Fibroblast of villous mesenchyme (primary cell): ENCODE measurements at regions not wholly inside any gene's neighbourhood (a gene's known extent, or its start where the extent isn't known, plus 50 kb on each side); places are given as distances from the start of the nearest gene placed in this dataset.
A peak's percentile ranks its signal among the peaks of the same experiment; 100 is the strongest.

Experiments
- DNase-seq: peaks from one replicate; pipeline ENCODE4 v3.0.0-alpha.2; 2010; ENCODE audit warnings: low read depth
- H3K4me3 ChIP-seq: 2 replicates; pipeline ENCODE4 v1.5.1; 2011; ENCODE audit warnings: low read depth, mild to moderate bottlenecking, low read length
- TF ChIP-seq, protein P1 (sequence below): IDR thresholded peaks from 2 replicates; pipeline ENCODE4 v1.5.1; 2012; ENCODE audit warnings: low read depth, mild to moderate bottlenecking, low read length; ENCODE audit not compliant: insufficient read depth

DNA sequence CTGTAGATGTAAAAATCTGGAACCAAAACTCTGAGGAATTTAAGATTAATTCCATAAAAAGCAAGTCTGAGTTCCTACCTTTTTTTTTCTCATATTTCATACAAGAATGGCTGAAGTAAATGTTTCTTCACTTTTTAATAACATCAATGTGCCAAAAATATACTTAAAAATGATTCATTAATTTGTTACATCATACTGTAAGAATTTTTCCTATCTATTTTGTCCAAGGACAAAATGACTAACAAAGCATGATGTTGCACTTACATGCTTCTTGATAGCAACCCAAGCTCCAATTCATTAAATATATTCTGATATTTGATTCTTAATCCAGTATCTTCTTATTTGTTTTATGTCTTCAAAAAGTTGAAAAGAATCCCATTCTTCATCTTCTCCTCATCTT, 988.3 kb downstream of the TLE1 start:
- no peak for DNase-seq
- H3K4me3 ChIP-seq: no peak overlapping the region
- TF ChIP-seq, protein P1, sequence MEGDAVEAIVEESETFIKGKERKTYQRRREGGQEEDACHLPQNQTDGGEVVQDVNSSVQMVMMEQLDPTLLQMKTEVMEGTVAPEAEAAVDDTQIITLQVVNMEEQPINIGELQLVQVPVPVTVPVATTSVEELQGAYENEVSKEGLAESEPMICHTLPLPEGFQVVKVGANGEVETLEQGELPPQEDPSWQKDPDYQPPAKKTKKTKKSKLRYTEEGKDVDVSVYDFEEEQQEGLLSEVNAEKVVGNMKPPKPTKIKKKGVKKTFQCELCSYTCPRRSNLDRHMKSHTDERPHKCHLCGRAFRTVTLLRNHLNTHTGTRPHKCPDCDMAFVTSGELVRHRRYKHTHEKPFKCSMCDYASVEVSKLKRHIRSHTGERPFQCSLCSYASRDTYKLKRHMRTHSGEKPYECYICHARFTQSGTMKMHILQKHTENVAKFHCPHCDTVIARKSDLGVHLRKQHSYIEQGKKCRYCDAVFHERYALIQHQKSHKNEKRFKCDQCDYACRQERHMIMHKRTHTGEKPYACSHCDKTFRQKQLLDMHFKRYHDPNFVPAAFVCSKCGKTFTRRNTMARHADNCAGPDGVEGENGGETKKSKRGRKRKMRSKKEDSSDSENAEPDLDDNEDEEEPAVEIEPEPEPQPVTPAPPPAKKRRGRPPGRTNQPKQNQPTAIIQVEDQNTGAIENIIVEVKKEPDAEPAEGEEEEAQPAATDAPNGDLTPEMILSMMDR: no peak

DNA sequence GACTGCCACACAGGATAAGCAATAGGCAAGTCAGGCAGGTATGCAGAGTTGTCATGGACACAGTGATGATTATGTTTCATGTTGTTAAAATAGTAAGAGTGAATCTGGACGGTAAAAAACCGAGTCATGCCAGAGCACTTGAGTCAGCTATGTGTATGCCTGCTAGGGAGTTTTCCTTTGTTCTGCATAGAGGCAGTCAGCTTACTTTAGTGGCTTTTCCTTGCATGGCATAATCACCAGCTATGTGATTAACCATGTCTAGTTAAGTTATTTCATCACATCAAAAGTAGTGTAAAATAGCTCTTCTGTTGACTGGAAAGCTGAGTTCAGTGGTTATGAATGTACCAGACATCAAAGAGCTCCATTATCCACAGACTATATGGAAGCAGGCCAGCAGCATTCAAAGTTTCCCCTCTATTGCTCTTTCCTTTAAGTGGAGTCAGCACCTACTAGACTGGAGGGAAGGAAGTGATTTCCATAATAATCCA, 989.8 kb downstream of the TLE1 start:
- peak; percentile 10 for DNase-seq
- no peak overlapping the region for H3K4me3 ChIP-seq
- TF ChIP-seq, protein P1: no peak

DNA sequence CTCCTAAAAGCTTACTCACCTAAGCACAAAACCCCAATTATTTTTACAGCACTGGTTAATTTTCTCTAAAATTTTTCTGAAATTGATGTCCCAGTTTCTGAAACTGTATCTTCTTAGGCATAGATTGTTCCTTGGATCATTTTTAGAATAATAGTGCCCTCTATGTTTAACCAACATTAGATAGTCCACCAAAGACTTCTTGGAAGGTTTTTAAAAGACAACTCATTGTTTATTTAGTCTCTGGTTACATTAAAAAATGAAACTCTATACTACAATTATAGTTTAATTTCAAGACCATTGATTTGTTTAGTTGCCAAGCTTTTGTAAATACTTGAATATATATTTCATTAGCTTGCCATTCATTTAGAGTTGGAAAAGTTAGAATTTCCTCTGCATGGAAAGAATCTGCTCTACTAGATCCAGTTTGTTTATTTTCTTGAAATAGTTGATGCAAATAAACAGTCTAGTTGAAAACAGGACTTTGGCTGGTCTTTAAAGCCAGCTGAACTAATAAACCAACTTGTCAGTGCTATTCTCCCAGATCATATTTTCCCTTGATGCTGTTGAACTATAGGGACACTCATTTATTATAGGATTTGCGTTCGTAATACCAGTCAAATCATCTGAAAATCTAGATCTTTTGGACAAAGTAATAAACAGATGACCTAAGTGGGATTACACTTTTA, 990.5 kb downstream of the TLE1 start:
- no peak for DNase-seq
- TF ChIP-seq, protein P1: no peak
- no peak overlapping the region for H3K4me3 ChIP-seq

DNA sequence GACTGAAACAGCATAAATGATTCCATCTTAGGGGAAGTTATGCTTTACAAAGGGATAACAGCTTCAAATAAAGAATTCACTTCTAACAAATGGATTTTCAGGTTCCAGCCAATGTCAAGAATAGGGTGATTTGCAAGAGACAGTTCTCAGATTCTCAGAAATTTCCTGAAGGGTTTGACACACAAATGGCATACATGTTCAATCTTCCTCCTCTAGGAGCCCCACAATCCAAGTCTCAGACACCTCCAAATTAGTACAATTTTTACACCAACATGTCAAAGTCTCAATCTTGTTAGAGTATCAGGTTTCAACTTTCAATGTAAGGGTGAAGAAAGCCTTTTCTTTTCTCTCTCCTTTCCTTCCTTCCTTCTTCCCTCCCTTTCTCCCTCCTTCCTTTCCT, 996.6 kb downstream of the TLE1 start:
- TF ChIP-seq, protein P1: no peak

DNA sequence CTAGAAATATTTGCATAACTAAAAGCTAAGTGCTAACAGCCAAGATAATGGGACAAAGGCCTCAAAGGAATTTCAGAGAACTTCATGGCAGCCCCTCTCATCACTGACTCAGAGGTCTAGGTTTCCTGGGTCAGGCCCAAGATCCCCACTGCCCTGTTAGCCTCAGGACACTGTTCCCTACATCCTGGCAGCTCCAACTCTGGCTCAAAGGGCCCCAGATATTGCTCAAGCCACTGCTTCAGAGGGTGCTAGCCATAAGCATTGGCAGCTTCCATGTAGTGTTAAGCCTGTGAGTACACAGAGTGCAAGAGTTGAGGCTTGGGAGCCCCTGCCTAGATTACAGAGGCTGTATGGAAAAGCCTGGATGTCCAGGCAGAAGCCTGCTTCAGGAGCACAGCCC, 998.1 kb downstream of the TLE1 start:
- H3K4me3 ChIP-seq: no peak overlapping the region
- DNase-seq: no peak
- TF ChIP-seq, protein P1: no peak

More for the DNA sequence above, 996.6 kb downstream of the TLE1 start:
- no peak for DNase-seq
- H3K4me3 ChIP-seq: no peak overlapping the region

DNA sequence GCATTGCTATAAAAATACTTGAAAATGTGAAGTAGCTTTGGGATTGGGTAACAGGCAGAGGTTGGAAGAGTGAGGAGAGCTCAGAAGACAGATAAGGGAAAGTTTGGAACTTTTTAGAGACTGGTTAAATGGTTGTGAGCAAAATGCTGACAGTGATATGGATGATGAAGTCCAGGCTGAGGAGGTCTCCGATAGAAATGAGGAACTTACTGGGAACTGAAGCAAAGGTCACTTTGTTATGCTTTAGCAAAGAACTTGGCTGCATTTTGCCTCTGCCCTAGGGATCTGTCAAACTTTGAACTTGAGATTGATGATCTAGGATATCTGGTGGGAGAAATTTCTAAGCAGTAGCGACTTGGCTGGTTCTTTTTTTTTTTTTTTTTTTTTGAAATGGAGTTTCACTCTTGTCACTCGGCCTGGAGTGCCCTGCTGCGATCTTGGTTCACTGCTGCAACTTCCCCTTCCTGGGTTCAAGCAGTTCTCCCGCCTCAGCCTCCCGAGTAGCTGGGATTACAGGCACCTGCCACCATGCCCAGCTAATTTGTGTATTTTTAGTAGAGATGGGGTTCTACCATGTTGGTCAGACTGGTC, 998.9 kb downstream of the TLE1 start:
- TF ChIP-seq, protein P1: no peak
- DNase-seq: no peak
- no peak overlapping the region for H3K4me3 ChIP-seq

DNA sequence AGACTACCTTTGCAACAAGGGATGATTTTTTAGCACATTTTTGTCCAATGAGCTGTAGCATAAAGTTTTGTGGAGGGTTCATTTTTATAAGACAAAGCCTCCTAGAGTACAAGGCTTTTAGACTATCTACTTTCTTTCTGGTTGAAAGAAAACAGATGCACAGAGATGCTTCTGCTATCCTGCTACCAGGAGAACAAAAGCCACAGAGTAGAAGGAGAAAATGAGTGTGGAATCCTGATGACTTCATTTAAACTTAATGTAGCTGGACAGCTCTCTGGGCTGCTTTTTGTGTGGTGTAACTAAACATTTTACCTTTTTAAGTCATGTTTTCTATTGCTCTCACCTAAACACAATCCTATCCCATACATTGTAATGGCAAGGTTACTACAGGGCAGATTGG, 1009.4 kb downstream of the TLE1 start:
- no peak for DNase-seq
- TF ChIP-seq, protein P1: no peak
- no peak overlapping the region for H3K4me3 ChIP-seq
